K562 (cell line): ENCODE measurements at regions not wholly inside any gene's neighbourhood (a gene's known extent, or its start where the extent isn't known, plus 50 kb on each side); places are given as distances from the start of the nearest gene placed in this dataset.

ENCODE experiments used
- ATAC-seq: fragments of 200-7000 bp; cut with Tn5 transposase; 3 replicates; pipeline ENCODE4 v1.9.1; 2020; ENCODE audit warnings: moderate library complexity
- BruUV-seq: library from RNA; stranded (reverse); fragments of 400-500 nt; replicated peaks from 2 replicates; lab custom pipeline; 2021; lab: Mats Ljungman, UMichigan
- CTCF ChIA-PET: fragments of 300-600 bp; formaldehyde crosslinking; extraction: SDS; loops from one replicate; lab custom pipeline; 2021; ENCODE audit warnings: low intra/inter-chr PET ratio; lab: Yijun Ruan, JAX
- POLR2A ChIA-PET: fragments of 300-600, 350-650 bp; sonication (Branson Sonifier 250); formaldehyde crosslinking; extraction: SDS; loops from one replicate; lab custom pipeline; 2021; ENCODE audit warnings: antibody characterized with exemption, inconsistent platforms; lab: Yijun Ruan, JAX
- DNase-seq, 4 experiments: peaks; one replicate each; pipeline versions ENCODE4 v3.0.0 to v3.0.0-alpha.2; 2011 to 2018; ENCODE audit warnings: low spot score in 3 of 4, mixed read lengths in 3 of 4; ENCODE audit errors: extremely low read depth in 1 of 4
- FAIRE-seq: peaks from 2 replicates; lab custom pipeline; 2011; peaks lifted over from hg19 to GRCh38; lab: Jason Lieb, UNC
- H2AFZ ChIP-seq: 2 replicates; pipeline ENCODE4 v1.6.0; 2011; ENCODE audit warnings: low read depth, low read length, control low read depth, inconsistent platforms
- H3K27ac ChIP-seq: fragments of 200-600 bp; 3 replicates; pipeline ENCODE4 v1.8.0; 2011; ENCODE audit warnings: low read depth, mild to moderate bottlenecking, control low read depth, inconsistent platforms, low read length, moderate library complexity, mixed read lengths; ENCODE audit errors: extremely low read depth
- H3K27me3 ChIP-seq, 2 experiments: fragments of 300-600 bp in 1 of 2; 2 replicates in 1 of 2; 3 replicates in 1 of 2; pipeline versions ENCODE4 v1.6.0 to v1.8.0; 2011; ENCODE audit warnings: inconsistent platforms in 2 of 2, low read length in 2 of 2, mild to moderate bottlenecking in 1 of 2, mixed read lengths in 1 of 2, moderate library complexity in 1 of 2; ENCODE audit not compliant: control insufficient read depth in 2 of 2, insufficient read depth in 2 of 2
- H3K36me3 ChIP-seq: fragments of 300-600 bp; 3 replicates; pipeline ENCODE4 v1.8.0; 2011; ENCODE audit warnings: mild to moderate bottlenecking, low read length, inconsistent platforms; ENCODE audit not compliant: control insufficient read depth, insufficient read depth
- H3K4me1 ChIP-seq, 2 experiments: fragments of 200-600 bp in 1 of 2; replicated peaks in 1 of 2; 2 replicates in 1 of 2; 3 replicates in 1 of 2; pipeline versions ENCODE4 v1.5.1 to v1.8.0; 2011; ENCODE audit warnings: inconsistent platforms in 2 of 2, low read length in 2 of 2, mild to moderate bottlenecking in 1 of 2, mixed read lengths in 1 of 2, moderate library complexity in 1 of 2; ENCODE audit not compliant: control insufficient read depth in 2 of 2, insufficient read depth in 2 of 2
- H3K4me2 ChIP-seq: 2 replicates; pipeline ENCODE4 v1.6.1; 2011; ENCODE audit warnings: low read length, control low read depth, inconsistent platforms, mixed read lengths; ENCODE audit not compliant: insufficient read depth
- H3K4me3 ChIP-seq: fragments of 200-600 bp; sonication (generic), shearing (Covaris generic); 2 replicates; pipeline ENCODE4 v1.5.1; 2016; ENCODE audit warnings: control low read depth, inconsistent platforms
- H3K79me2 ChIP-seq: fragments of 200-600 bp; 3 replicates; pipeline ENCODE4 v1.8.0; 2011; ENCODE audit warnings: low read length, inconsistent platforms; ENCODE audit not compliant: control insufficient read depth, insufficient read depth
- H3K9ac ChIP-seq, 2 experiments: 2 replicates each; pipeline versions ENCODE4 v1.6.0 to v1.6.1; 2011; ENCODE audit warnings: low read depth in 2 of 2, low read length in 2 of 2, control low read depth in 1 of 2, inconsistent platforms in 1 of 2, mild to moderate bottlenecking in 1 of 2, mixed read lengths in 1 of 2; ENCODE audit not compliant: insufficient read depth in 1 of 2
- H3K9me1 ChIP-seq: one replicate; pipeline ENCODE4 v1.6.0; 2011; ENCODE audit warnings: inconsistent platforms, mild to moderate bottlenecking, low read length, moderate library complexity; ENCODE audit not compliant: control insufficient read depth, insufficient read depth
- H3K9me3 ChIP-seq: replicated peaks from 2 replicates; pipeline ENCODE4 v1.5.1; 2011; ENCODE audit warnings: low read depth, low read length, inconsistent platforms; ENCODE audit not compliant: control insufficient read depth, insufficient read depth
- H4K20me1 ChIP-seq: replicated peaks from 2 replicates; pipeline ENCODE4 v1.6.1; 2011; ENCODE audit warnings: low read length, inconsistent platforms, mixed read lengths; ENCODE audit not compliant: control insufficient read depth, insufficient read depth
- E2F8 ChIP-seq: fragments of 450-650 bp; IDR thresholded peaks from 2 replicates; pipeline ENCODE4 v1.7.1; 2018; ENCODE audit warnings: mild to moderate bottlenecking, low read depth; ENCODE audit not compliant: partially characterized antibody
- PHB2 ChIP-seq: fragments of 450-650 bp; IDR thresholded peaks from 2 replicates; pipeline ENCODE4 v1.6.1; 2017; ENCODE audit warnings: low read depth
- SPI1 ChIP-seq: IDR thresholded peaks from 2 replicates; pipeline ENCODE4 v1.6.1; 2011; ENCODE audit warnings: low read depth, low read length, control low read depth, borderline replicate concordance
- ZNF316 ChIP-seq: fragments of 450-650 bp; IDR thresholded peaks from 2 replicates; pipeline ENCODE4 v1.6.1; 2016
- ZNF431 ChIP-seq: sonication (generic); formaldehyde crosslinking; IDR thresholded peaks from 2 replicates; pipeline ENCODE4 v1.8.0; 2022; ENCODE audit warnings: mild to moderate bottlenecking, missing genetic modification reagents
- WGBS: fragments of 100-300 bp; shearing (Covaris generic); methylation state at CpG from one replicate; pipeline ENCODE4 v1.1.6; 2016; ENCODE audit warnings: low coverage, mixed read lengths; ENCODE audit not compliant: insufficient coverage; ENCODE audit errors: missing lambda C conversion rate; 5-methylcytosine and 5-hydroxymethylcytosine counted together
- in situ Hi-C: fragments of 300-500 bp; cut with MboI; formaldehyde crosslinking; loops from 4 replicates; pipeline ENCODE4 v1.15.0; 2018; ENCODE audit warnings: inconsistent platforms, mixed read lengths
- intact Hi-C: fragments of 100-400 bp; cut with micrococcal nuclease; formaldehyde crosslinking; loops from 2 replicates; pipeline ENCODE4 v1.14.2; 2022

GRCh38 chr2:36035137-36035536 is 320.4 kb upstream of the CRIM1 start (continued):
- TF ChIP-seq E2F8, result no peak

GRCh38 chr2:36032046-36032445 is 323.5 kb upstream of the CRIM1 start:
- ATAC-seq (no peak), DNase-seq (no peak), FAIRE-seq (no peak)
- BruUV-seq, result no TSS peak
- 0% methylated on average over 3 of the region's 3 CpGs for WGBS
- Histone ChIP-seq H3K4me3 (no peak overlapping the region), H3K36me3 (no peaks in the 10 kb centered on the region), H3K9me1 (no peaks in the 10 kb centered on the region), H3K27ac (no peak overlapping the region), H3K9me3 (0 out of 2 replicates have a peak, but pooled peaks cover 3% of the 10 kb centered on the region), H3K9ac (no peak overlapping the region), H2AFZ (no peak overlapping the region), H4K20me1 (no peaks in the 10 kb centered on the region), H3K4me1 (no peaks in the 10 kb centered on the region), H3K27me3 (no peaks in the 10 kb centered on the region), H3K79me2 (no peaks in the 10 kb centered on the region), H3K4me2 (no peak overlapping the region)
- ChIA-PET CTCF (no interaction called here), POLR2A (no interaction called here)
- TF ChIP-seq ZNF431 (CRISPR knock-in tag), result no peak
- TF ChIP-seq PHB2, result no peak
- TF ChIP-seq SPI1, result no peak
- TF ChIP-seq ZNF316, result peak; percentile 33
- in situ Hi-C loops, result no loop called here
- intact Hi-C loops, result no loop called here
